Myocyte (in vitro differentiated cells): ENCODE measurements at regions not wholly inside any gene's neighbourhood (a gene's known extent, or its start where the extent isn't known, plus 50 kb on each side); places are given as distances from the start of the nearest gene placed in this dataset.

Source experiments
- DNase-seq: peaks from one replicate; pipeline ENCODE4 v3.0.0-alpha.2; 2012; ENCODE audit warnings: low read depth

- no peak for DNase-seq
Observed at GRCh38 chr1:83813576-83813975, 185.4 kb downstream of the TTLL7 start.

- no peak for DNase-seq
Observed at GRCh38 chr1:83810144-83810543, 188.8 kb downstream of the TTLL7 start.

GRCh38 chr1:83808536-83808935 lies 190.4 kb downstream of the TTLL7 start:
- DNase-seq = no peak

GRCh38 chr1:83807821-83808220 lies 191.1 kb downstream of the TTLL7 start:
- no peak for DNase-seq

- DNase-seq = no peak
Observed at GRCh38 chr1:83807231-83807630, 191.7 kb downstream of the TTLL7 start.

GRCh38 chr1:83805921-83806320 lies 193.0 kb downstream of the TTLL7 start:
- DNase-seq = no peak

GRCh38 chr1:83802460-83803152 lies 196.3 kb downstream of the TTLL7 start:
- no peak for DNase-seq

GRCh38 chr1:83802023-83802422 lies 196.9 kb downstream of the TTLL7 start:
- no peak for DNase-seq

GRCh38 chr1:83800066-83800465 lies 198.9 kb downstream of the TTLL7 start:
- no peak for DNase-seq

GRCh38 chr1:83799594-83799993 lies 199.3 kb downstream of the TTLL7 start:
- no peak for DNase-seq

GRCh38 chr1:83798965-83799364 lies 200.0 kb downstream of the TTLL7 start:
- DNase-seq = no peak

- DNase-seq = peak; percentile 58
Observed at GRCh38 chr1:83796409-83796808, 202.5 kb downstream of the TTLL7 start.

- no peak for DNase-seq
Observed at GRCh38 chr1:83794384-83794783, 204.5 kb downstream of the TTLL7 start.

- peak; percentile 57 for DNase-seq
Observed at GRCh38 chr1:83791821-83792437, 207.0 kb downstream of the TTLL7 start.

- DNase-seq = no peak
Observed at GRCh38 chr1:83790446-83790845, 208.5 kb downstream of the TTLL7 start.

- DNase-seq = no peak
Observed at GRCh38 chr1:83787246-83787998, 211.5 kb downstream of the TTLL7 start.

- DNase-seq = no peak
Observed at GRCh38 chr1:83781667-83782066, 217.3 kb downstream of the TTLL7 start.

- DNase-seq = no peak
Observed at GRCh38 chr1:83779565-83779964, 219.4 kb downstream of the TTLL7 start.

GRCh38 chr1:83777758-83778101 lies 221.2 kb downstream of the TTLL7 start:
- DNase-seq = no peak

GRCh38 chr1:83776913-83777757 lies 221.8 kb downstream of the TTLL7 start:
- no peak for DNase-seq

GRCh38 chr1:83775977-83776603 lies 222.8 kb downstream of the TTLL7 start:
- DNase-seq = no peak
